Right lobe of liver (tissue), 4 donors: ENCODE measurements at regions not wholly inside any gene's neighbourhood (a gene's known extent, or its start where the extent isn't known, plus 50 kb on each side); places are given as distances from the start of the nearest gene placed in this dataset.
"Not testable (repeated sequence)": the region's sequence is repeated elsewhere in the genome, so short reads cannot be mapped to it uniquely, and the experiment has no call there.

ENCODE experiments used
- POLR2A ChIP-seq: fragments of 450-650 bp; IDR thresholded peaks from one replicate; pipeline ENCODE4 v1.6.1; 2017; ENCODE audit warnings: antibody characterized with exemption, mild to moderate bottlenecking
- TF ChIP-seq, protein P1 (sequence below), 4 donors: fragments of 200-600 bp in 3 of 4; fragments of 450-650 bp in 1 of 4; IDR thresholded peaks; one replicate each; pipeline versions ENCODE4 v1.5.1 to v1.8.0; 2016 to 2022; ENCODE audit warnings: antibody characterized with exemption in 4 of 4, mild to moderate bottlenecking in 2 of 4
- donor health status: DM: no; HTN: no; CAD: no.
- donor health status: DM: no; HTN: no; CAD: no.
- donor health status: DM: no; HTN: yes; CAD: no.

- TF ChIP-seq POLR2A = not testable (repeated sequence)
- TF ChIP-seq, protein P1, sequence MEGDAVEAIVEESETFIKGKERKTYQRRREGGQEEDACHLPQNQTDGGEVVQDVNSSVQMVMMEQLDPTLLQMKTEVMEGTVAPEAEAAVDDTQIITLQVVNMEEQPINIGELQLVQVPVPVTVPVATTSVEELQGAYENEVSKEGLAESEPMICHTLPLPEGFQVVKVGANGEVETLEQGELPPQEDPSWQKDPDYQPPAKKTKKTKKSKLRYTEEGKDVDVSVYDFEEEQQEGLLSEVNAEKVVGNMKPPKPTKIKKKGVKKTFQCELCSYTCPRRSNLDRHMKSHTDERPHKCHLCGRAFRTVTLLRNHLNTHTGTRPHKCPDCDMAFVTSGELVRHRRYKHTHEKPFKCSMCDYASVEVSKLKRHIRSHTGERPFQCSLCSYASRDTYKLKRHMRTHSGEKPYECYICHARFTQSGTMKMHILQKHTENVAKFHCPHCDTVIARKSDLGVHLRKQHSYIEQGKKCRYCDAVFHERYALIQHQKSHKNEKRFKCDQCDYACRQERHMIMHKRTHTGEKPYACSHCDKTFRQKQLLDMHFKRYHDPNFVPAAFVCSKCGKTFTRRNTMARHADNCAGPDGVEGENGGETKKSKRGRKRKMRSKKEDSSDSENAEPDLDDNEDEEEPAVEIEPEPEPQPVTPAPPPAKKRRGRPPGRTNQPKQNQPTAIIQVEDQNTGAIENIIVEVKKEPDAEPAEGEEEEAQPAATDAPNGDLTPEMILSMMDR (IDR thresholded peaks at IDR 0.05) = not testable (repeated sequence)
Measured at GRCh38 chr18:15318655-15319054, 570.7 kb downstream of the ANKRD30B start.
